K562 (cell line): ENCODE measurements at regions not wholly inside any gene's neighbourhood (a gene's known extent, or its start where the extent isn't known, plus 50 kb on each side); places are given as distances from the start of the nearest gene placed in this dataset.

Experiments
- POLR2B ChIP-seq: fragments of 450-650 bp; IDR thresholded peaks from 2 replicates; pipeline ENCODE4 v1.6.1; 2018; ENCODE audit warnings: low read depth; ENCODE audit not compliant: partially characterized antibody
- TRIM24 ChIP-seq, 2 experiments: fragments of 450-650 bp; IDR thresholded peaks; 2 replicates each; pipeline ENCODE4 v1.6.1; 2016
- TF ChIP-seq, protein P1 (sequence below), 2 experiments: fragments of 450-650 bp; IDR thresholded peaks; 2 replicates each; pipeline ENCODE4 v1.6.1; 2016; ENCODE audit warnings: mild to moderate bottlenecking in 2 of 2, borderline replicate concordance in 1 of 2, low read depth in 1 of 2, moderate library complexity in 1 of 2
- TF ChIP-seq, protein P2 (sequence below): fragments of 450-650 bp; IDR thresholded peaks from 2 replicates; pipeline ENCODE4 v1.6.1; 2016; ENCODE audit warnings: mild to moderate bottlenecking, moderate library complexity
- TF ChIP-seq, protein P3 (sequence below): fragments of 450-650 bp; IDR thresholded peaks from 2 replicates; pipeline ENCODE4 v1.6.1; 2016; ENCODE audit warnings: missing biosample characterization, missing genetic modification characterization

DNA sequence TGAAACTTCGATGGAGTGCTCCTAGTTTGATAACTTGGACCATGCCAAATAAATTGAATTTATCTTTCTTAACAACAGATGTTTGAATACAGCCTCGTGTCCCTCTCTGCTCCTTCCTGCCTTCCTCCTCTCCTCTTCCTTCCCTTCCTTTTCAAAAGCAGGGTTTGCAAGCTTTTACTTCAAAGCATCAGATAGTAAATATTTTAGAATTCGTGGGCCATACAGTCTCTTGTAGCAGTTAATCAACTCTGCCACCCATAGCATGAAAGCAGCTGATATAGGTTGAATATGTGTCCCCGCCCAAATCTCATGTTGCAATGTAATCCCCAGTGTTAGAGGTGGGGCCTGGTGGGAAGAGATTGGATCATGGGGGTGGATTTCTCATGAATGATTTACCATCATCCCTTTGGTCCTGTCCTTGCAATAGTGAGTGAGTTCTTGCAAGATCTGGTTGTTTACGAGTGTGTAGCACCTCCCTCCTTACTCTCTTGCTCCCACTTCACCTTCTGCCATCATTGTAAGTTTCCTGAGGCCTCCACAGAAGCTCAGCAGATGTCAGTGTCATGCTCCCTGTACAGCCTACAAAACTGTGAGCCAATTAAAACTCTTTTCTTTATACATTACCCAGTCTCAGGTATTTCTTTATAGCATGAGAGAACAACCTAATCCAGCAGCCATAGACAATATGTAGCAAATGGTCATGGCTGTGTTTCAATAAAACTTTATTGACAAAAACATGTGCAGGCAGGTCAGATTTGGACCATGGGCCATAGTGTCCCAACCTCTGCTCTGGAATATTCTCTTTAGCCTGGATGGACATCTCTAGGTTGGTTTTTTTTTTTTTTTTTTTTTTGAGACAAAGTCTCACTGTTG lies 102.8 kb downstream of the ALG1L2 start (continued):
- TF ChIP-seq, protein P1, sequence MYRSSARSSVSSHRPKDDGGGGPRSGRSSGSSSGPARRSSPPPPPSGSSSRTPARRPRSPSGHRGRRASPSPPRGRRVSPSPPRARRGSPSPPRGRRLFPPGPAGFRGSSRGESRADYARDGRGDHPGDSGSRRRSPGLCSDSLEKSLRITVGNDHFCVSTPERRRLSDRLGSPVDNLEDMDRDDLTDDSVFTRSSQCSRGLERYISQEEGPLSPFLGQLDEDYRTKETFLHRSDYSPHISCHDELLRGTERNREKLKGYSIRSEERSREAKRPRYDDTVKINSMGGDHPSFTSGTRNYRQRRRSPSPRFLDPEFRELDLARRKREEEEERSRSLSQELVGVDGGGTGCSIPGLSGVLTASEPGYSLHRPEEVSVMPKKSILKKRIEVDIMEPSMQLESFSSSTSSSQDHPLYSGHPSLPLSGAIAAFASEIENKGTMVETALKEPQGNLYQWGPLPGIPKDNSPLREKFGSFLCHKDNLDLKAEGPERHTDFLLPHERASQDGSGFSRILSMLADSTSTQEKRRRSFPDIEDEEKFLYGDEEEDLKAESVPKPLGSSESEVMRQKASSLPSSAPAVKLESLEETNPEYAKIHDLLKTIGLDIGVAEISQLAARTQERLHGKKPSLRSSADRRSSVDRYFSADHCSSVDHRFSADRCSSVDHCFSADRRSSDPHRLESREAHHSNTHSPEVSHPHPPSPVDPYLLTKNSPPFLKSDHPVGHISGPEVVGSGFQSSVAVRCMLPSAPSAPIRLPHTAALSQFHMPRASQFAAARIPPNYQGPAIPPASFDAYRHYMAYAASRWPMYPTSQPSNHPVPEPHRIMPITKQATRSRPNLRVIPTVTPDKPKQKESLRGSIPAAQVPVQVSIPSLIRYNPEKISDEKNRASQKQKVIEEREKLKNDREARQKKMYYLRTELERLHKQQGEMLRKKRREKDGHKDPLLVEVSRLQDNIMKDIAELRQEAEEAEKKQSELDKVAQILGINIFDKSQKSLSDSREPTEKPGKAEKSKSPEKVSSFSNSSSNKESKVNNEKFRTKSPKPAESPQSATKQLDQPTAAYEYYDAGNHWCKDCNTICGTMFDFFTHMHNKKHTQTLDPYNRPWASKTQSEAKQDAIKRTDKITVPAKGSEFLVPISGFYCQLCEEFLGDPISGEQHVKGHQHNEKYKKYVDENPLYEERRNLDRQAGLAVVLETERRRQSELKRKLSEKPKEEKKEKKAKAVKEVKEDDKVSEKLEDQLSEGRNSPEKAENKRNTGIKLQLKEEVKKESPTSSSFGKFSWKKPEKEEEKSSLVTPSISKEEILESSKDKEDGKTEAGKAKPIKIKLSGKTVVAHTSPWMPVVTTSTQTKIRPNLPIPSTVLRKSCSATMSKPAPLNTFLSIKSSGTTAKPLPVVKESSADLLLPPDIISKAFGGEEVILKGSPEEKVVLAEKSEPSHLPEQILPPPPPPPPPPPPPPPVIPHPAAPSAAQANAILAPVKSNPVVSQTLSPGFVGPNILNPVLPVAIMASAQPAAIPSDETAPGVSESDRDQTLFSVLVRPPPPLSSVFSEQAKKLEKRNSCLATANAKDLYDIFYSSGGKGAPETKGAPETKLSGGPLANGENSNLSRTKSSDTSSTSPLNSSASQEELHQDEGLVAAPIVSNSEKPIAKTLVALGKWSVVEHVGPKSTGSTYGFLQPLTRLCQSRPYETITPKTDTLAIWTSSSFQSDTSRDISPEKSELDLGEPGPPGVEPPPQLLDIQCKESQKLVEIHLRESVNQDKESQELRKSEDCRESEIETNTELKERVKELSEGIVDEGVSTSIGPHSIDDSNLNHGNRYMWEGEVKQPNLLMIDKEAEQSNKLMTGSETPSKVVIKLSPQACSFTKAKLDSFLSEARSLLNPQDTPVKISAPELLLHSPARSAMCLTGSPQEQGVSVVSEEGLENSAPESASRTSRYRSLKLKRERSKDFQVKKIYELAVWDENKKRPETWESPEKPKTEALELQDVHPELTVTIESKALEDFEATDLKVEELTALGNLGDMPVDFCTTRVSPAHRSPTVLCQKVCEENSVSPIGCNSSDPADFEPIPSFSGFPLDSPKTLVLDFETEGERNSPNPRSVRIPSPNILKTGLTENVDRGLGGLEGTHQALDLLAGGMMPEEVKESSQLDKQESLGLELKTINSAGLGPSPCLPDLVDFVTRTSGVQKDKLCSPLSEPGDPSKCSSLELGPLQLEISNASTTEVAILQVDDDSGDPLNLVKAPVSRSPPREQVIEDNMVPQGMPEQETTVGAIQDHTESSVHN (IDR thresholded peaks at IDR 0.05; ENCODE audit: borderline replicate concordance in 1 of 2, low read depth in 1 of 2), result 0 out of 4 replicates have a peak, but pooled peaks of 1 of the 2 experiments have one; percentile 24
- TF ChIP-seq POLR2B (peak; percentile 50), TRIM24 (IDR thresholded peaks at IDR 0.05) (peak; percentile 91 to 94)
- TF ChIP-seq, protein P2, sequence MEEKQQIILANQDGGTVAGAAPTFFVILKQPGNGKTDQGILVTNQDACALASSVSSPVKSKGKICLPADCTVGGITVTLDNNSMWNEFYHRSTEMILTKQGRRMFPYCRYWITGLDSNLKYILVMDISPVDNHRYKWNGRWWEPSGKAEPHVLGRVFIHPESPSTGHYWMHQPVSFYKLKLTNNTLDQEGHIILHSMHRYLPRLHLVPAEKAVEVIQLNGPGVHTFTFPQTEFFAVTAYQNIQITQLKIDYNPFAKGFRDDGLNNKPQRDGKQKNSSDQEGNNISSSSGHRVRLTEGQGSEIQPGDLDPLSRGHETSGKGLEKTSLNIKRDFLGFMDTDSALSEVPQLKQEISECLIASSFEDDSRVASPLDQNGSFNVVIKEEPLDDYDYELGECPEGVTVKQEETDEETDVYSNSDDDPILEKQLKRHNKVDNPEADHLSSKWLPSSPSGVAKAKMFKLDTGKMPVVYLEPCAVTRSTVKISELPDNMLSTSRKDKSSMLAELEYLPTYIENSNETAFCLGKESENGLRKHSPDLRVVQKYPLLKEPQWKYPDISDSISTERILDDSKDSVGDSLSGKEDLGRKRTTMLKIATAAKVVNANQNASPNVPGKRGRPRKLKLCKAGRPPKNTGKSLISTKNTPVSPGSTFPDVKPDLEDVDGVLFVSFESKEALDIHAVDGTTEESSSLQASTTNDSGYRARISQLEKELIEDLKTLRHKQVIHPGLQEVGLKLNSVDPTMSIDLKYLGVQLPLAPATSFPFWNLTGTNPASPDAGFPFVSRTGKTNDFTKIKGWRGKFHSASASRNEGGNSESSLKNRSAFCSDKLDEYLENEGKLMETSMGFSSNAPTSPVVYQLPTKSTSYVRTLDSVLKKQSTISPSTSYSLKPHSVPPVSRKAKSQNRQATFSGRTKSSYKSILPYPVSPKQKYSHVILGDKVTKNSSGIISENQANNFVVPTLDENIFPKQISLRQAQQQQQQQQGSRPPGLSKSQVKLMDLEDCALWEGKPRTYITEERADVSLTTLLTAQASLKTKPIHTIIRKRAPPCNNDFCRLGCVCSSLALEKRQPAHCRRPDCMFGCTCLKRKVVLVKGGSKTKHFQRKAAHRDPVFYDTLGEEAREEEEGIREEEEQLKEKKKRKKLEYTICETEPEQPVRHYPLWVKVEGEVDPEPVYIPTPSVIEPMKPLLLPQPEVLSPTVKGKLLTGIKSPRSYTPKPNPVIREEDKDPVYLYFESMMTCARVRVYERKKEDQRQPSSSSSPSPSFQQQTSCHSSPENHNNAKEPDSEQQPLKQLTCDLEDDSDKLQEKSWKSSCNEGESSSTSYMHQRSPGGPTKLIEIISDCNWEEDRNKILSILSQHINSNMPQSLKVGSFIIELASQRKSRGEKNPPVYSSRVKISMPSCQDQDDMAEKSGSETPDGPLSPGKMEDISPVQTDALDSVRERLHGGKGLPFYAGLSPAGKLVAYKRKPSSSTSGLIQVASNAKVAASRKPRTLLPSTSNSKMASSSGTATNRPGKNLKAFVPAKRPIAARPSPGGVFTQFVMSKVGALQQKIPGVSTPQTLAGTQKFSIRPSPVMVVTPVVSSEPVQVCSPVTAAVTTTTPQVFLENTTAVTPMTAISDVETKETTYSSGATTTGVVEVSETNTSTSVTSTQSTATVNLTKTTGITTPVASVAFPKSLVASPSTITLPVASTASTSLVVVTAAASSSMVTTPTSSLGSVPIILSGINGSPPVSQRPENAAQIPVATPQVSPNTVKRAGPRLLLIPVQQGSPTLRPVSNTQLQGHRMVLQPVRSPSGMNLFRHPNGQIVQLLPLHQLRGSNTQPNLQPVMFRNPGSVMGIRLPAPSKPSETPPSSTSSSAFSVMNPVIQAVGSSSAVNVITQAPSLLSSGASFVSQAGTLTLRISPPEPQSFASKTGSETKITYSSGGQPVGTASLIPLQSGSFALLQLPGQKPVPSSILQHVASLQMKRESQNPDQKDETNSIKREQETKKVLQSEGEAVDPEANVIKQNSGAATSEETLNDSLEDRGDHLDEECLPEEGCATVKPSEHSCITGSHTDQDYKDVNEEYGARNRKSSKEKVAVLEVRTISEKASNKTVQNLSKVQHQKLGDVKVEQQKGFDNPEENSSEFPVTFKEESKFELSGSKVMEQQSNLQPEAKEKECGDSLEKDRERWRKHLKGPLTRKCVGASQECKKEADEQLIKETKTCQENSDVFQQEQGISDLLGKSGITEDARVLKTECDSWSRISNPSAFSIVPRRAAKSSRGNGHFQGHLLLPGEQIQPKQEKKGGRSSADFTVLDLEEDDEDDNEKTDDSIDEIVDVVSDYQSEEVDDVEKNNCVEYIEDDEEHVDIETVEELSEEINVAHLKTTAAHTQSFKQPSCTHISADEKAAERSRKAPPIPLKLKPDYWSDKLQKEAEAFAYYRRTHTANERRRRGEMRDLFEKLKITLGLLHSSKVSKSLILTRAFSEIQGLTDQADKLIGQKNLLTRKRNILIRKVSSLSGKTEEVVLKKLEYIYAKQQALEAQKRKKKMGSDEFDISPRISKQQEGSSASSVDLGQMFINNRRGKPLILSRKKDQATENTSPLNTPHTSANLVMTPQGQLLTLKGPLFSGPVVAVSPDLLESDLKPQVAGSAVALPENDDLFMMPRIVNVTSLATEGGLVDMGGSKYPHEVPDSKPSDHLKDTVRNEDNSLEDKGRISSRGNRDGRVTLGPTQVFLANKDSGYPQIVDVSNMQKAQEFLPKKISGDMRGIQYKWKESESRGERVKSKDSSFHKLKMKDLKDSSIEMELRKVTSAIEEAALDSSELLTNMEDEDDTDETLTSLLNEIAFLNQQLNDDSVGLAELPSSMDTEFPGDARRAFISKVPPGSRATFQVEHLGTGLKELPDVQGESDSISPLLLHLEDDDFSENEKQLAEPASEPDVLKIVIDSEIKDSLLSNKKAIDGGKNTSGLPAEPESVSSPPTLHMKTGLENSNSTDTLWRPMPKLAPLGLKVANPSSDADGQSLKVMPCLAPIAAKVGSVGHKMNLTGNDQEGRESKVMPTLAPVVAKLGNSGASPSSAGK, result peak; percentile 43; the same call in 1 of the 2 replicates
- TF ChIP-seq, protein P3, sequence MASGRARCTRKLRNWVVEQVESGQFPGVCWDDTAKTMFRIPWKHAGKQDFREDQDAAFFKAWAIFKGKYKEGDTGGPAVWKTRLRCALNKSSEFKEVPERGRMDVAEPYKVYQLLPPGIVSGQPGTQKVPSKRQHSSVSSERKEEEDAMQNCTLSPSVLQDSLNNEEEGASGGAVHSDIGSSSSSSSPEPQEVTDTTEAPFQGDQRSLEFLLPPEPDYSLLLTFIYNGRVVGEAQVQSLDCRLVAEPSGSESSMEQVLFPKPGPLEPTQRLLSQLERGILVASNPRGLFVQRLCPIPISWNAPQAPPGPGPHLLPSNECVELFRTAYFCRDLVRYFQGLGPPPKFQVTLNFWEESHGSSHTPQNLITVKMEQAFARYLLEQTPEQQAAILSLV (tag), result peak; percentile 47; the same call in 1 of the 2 replicates
